ENCODE measurements at regions not wholly inside any gene's neighbourhood (a gene's known extent, or its start where the extent isn't known, plus 50 kb on each side); places are given as distances from the start of the nearest gene placed in this dataset.

DNA sequence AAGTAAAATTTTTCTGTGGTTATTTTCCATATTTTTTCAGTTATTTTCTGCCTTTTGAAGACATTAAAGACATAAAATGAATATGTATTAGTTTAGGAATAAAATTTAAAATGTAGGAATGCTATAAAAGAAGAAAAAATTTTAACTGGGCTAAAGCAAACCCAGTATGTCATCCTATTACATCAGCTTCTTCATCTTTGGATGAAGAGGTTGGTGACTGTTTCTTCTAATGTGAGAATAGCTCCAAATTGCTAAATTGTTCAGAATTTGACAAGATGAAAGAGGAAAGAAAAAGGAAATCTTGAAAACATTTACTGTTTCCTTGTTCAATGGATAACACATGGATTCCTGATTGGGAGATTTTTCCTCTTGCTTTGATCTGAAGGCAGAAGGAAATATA, 52.7 kb upstream of the PZP start:
- H2AFZ ChIP-seq (ENCODE audit: control insufficient read depth, low read depth, low read length), result no peak overlapping the region
- no peak overlapping the region for H3K4me2 ChIP-seq (ENCODE audit: control insufficient read depth, insufficient read depth)
- intact Hi-C loops (cut with micrococcal nuclease; ENCODE audit: unreplicated experiment), result no loop called here
- ATAC-seq (no peak), DNase-seq (ENCODE audit: low read depth, low spot score) (no peak), FAIRE-seq (peak; percentile 38)
- ChIA-PET RAD21 (ENCODE audit: unreplicated experiment) (no interaction called here), SMC1A (ENCODE audit: uncharacterized antibody, unreplicated experiment) (no interaction called here), CTCF (no interaction called here), POLR2A (no interaction called here)
- no peak overlapping the region for H3K4me3 ChIP-seq
- no peaks in the 10 kb centered on the region for H3K79me2 ChIP-seq (ENCODE audit: control insufficient read depth, insufficient read depth, low read length)
- no peaks in the 10 kb centered on the region for H3K36me3 ChIP-seq (ENCODE audit: control insufficient read depth in 2 of 2, insufficient read depth in 2 of 2, low read length in 1 of 2)
- H3K9ac ChIP-seq (ENCODE audit: control insufficient read depth, insufficient read depth, low read length), result no peak overlapping the region
- H4K20me1 ChIP-seq (ENCODE audit: control insufficient read depth, insufficient read depth), result no peaks in the 10 kb centered on the region
- in situ Hi-C loops (cut with MboI), result no loop called here
- H3K4me1 ChIP-seq (ENCODE audit: control insufficient read depth, insufficient read depth, low read length), result no peaks in the 10 kb centered on the region
- H3K27ac ChIP-seq (ENCODE audit: control insufficient read depth, insufficient read depth), result no peak overlapping the region
- BruUV-seq (replicated peaks), result no TSS peak
- TF ChIP-seq SREBF1 (IDR thresholded peaks at IDR 0.05; ENCODE audit: low read length), result no peak
- no peak for TF ChIP-seq SMC3 (IDR thresholded peaks at IDR 0.05; ENCODE audit: borderline replicate concordance, low read length)
- no peak for TF ChIP-seq CHD2 (IDR thresholded peaks at IDR 0.05; ENCODE audit: borderline replicate concordance, low read depth, low read length)
- no peak for TF ChIP-seq KDM1A (IDR thresholded peaks at IDR 0.05; ENCODE audit: borderline replicate concordance)
- TF ChIP-seq IKZF1 (conservative IDR thresholded peaks at IDR 0.05), result no peak
- TF ChIP-seq, protein P1, sequence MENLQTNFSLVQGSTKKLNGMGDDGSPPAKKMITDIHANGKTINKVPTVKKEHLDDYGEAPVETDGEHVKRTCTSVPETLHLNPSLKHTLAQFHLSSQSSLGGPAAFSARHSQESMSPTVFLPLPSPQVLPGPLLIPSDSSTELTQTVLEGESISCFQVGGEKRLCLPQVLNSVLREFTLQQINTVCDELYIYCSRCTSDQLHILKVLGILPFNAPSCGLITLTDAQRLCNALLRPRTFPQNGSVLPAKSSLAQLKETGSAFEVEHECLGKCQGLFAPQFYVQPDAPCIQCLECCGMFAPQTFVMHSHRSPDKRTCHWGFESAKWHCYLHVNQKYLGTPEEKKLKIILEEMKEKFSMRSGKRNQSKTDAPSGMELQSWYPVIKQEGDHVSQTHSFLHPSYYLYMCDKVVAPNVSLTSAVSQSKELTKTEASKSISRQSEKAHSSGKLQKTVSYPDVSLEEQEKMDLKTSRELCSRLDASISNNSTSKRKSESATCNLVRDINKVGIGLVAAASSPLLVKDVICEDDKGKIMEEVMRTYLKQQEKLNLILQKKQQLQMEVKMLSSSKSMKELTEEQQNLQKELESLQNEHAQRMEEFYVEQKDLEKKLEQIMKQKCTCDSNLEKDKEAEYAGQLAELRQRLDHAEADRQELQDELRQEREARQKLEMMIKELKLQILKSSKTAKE (IDR thresholded peaks at IDR 0.05; ENCODE audit: low read depth, poor library complexity, severe bottlenecking), result no peak
- TF ChIP-seq SPI1 (IDR thresholded peaks at IDR 0.05; ENCODE audit: borderline replicate concordance, insufficient read depth, low read depth, low read length), result no peak
- TF ChIP-seq SMAD5 (IDR thresholded peaks at IDR 0.05; ENCODE audit: low read depth), result no peak
- no peak for TF ChIP-seq POLR2AphosphoS2 (IDR thresholded peaks at IDR 0.05; ENCODE audit: low read depth, low read length)
- TF ChIP-seq CHD4 (IDR thresholded peaks at IDR 0.05), result no peak
- TF ChIP-seq PAX5 (IDR thresholded peaks at IDR 0.05; ENCODE audit: borderline replicate concordance, low read depth, low read length), result no peak
- TF ChIP-seq CEBPB (IDR thresholded peaks at IDR 0.05; ENCODE audit: borderline replicate concordance in 1 of 2, low read depth in 2 of 2, low read length in 2 of 2), result no peak
- no peak for TF ChIP-seq LARP7 (IDR thresholded peaks at IDR 0.05)
- no peak for TF ChIP-seq STAT3 (IDR thresholded peaks at IDR 0.05; ENCODE audit: low read depth, low read length)
- no peaks in the 10 kb centered on the region for H3K9me3 ChIP-seq (replicated peaks; ENCODE audit: control insufficient read depth, insufficient read depth, low read length)
- H3K27me3 ChIP-seq (replicated peaks in 1 of 2; ENCODE audit: control insufficient read depth in 2 of 2, insufficient read depth in 2 of 2, low read length in 1 of 2), result 0 out of 4 replicates have a peak, but pooled peaks cover 0 to 3% of the 10 kb centered on the region in 2 experiments
